HEK293T (cell line): ENCODE measurements at regions not wholly inside any gene's neighbourhood (a gene's known extent, or its start where the extent isn't known, plus 50 kb on each side); places are given as distances from the start of the nearest gene placed in this dataset.

Source experiments
- CTCF ChIA-PET: fragments of 350-600 bp; formaldehyde crosslinking; extraction: SDS; loops from one replicate; lab custom pipeline; 2021; ENCODE audit warnings: antibody characterized with exemption, inconsistent platforms; lab: Yijun Ruan, JAX
- POLR2A ChIA-PET: fragments of 350-600 bp; formaldehyde crosslinking; extraction: SDS; loops from one replicate; lab custom pipeline; 2020; ENCODE audit warnings: antibody characterized with exemption, inconsistent platforms; lab: Yijun Ruan, JAX
- DNase-seq: peaks from one replicate; pipeline ENCODE4 v3.0.0; 2012; ENCODE audit warnings: mixed read lengths; ENCODE audit errors: extremely low spot score
- ARNT ChIP-seq: fragments of 450-650 bp; IDR thresholded peaks from 2 replicates; pipeline ENCODE4 v1.6.1; 2017; ENCODE audit warnings: mild to moderate bottlenecking
- BHLHE40 ChIP-seq: fragments of 450-650 bp; IDR thresholded peaks from 2 replicates; pipeline ENCODE4 v1.6.1; 2016; ENCODE audit warnings: mild to moderate bottlenecking, moderate library complexity, borderline replicate concordance
- CTBP1 ChIP-seq: fragments of 450-650 bp; IDR thresholded peaks from 2 replicates; pipeline ENCODE4 v1.6.1; 2016; ENCODE audit warnings: borderline replicate concordance
- ELF4 ChIP-seq: fragments of 450-650 bp; IDR thresholded peaks from 2 replicates; pipeline ENCODE4 v1.6.1; 2017; ENCODE audit warnings: antibody characterized with exemption
- FOXA1 ChIP-seq: fragments of 450-650 bp; IDR thresholded peaks from 2 replicates; pipeline ENCODE4 v1.6.1; 2016; ENCODE audit warnings: mild to moderate bottlenecking
- FOXK2 ChIP-seq: fragments of 450-650 bp; IDR thresholded peaks from 2 replicates; pipeline ENCODE4 v1.6.1; 2016; ENCODE audit warnings: mild to moderate bottlenecking
- FOXM1 ChIP-seq: fragments of 450-650 bp; IDR thresholded peaks from 2 replicates; pipeline ENCODE4 v1.6.1; 2017; ENCODE audit warnings: mild to moderate bottlenecking, borderline replicate concordance
- HDGF ChIP-seq: fragments of 450-650 bp; IDR thresholded peaks from 2 replicates; pipeline ENCODE4 v1.6.1; 2017; ENCODE audit warnings: antibody characterized with exemption, borderline replicate concordance
- L3MBTL2 ChIP-seq: fragments of 450-650 bp; conservative IDR thresholded peaks from 2 replicates; pipeline ENCODE4 v1.6.1; 2016; ENCODE audit warnings: mild to moderate bottlenecking
- LEF1 ChIP-seq: fragments of 450-650 bp; IDR thresholded peaks from 2 replicates; pipeline ENCODE4 v1.6.1; 2017; ENCODE audit warnings: mild to moderate bottlenecking, borderline replicate concordance
- NFRKB ChIP-seq: fragments of 450-650 bp; IDR thresholded peaks from 2 replicates; pipeline ENCODE4 v1.6.1; 2016; ENCODE audit warnings: mild to moderate bottlenecking, moderate library complexity
- SP1 ChIP-seq: fragments of 450-650 bp; IDR thresholded peaks from 2 replicates; pipeline ENCODE4 v1.6.1; 2017
- SUZ12 ChIP-seq: fragments of 450-650 bp; IDR thresholded peaks from 2 replicates; pipeline ENCODE4 v1.6.1; 2016; ENCODE audit warnings: mild to moderate bottlenecking
- TARDBP ChIP-seq: fragments of 450-650 bp; IDR thresholded peaks from 2 replicates; pipeline ENCODE4 v1.6.1; 2016
- ZNF384 ChIP-seq: fragments of 450-650 bp; IDR thresholded peaks from 2 replicates; pipeline ENCODE4 v1.6.1; 2016
- TF ChIP-seq, protein P1 (sequence below): fragments of 450-650 bp; IDR thresholded peaks from 2 replicates; pipeline ENCODE4 v1.6.1; 2016

DNA sequence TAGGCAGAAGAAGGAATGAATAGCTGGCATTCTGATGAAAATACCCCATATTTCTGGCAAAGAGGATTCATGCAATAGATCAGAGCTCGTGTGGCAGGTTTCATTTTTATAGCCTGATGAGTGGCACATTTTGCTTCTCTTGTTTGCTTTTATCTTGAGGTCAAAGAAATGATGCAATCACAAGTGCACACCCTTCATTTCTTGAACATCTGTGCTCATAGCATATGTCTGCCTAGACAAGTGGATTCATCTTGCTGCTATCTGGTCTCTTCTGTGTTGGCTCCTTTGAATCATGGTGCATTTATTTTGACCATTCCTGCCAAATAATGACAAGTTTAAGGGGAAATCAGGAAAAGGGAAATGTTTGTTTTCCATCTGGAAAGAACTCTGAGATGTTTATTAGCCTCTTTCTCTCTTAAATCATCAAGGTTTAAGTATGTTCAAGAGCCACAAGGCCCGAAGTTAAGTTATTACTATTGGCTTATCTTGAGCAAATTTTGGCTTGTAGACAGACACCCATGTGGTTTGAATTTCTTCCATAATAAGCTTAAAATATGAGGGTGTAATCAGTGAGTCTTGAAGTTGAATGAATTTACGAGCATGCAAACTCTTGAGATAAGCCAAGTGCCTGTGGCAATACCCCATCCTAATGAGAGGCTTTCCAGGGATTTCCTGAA lies 59.3 kb upstream of the HS3ST1 start:
- ChIA-PET POLR2A (no interaction called here), CTCF (no interaction called here)
- TF ChIP-seq LEF1: no peak
- TF ChIP-seq HDGF: no peak
- no peak for TF ChIP-seq ZNF384
- no peak for TF ChIP-seq FOXM1
- DNase-seq: no peak

DNA sequence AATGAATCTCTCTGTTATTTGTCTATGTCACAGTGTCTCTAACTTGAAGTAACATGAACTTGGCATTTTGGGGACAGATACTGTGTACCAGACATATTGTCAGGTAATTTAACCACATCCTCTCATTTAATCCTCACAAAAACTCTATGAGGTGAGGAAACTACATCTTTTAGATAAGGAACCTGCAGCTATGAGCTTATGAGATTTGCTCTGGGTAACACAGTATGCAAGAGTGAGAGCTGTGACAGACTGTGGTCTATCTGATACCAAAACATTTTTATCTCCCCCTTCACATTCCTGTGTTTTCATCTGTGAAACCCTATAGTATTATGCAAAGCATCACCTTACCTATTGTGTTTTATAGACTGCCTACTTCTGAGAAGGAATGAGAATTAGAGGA lies 58.4 kb upstream of the HS3ST1 start:
- no peak for DNase-seq
- POLR2A ChIA-PET: no interaction called here
- TF ChIP-seq ARNT (no peak), L3MBTL2 (no peak), FOXA1 (no peak), TARDBP (no peak), ELF4 (no peak), HDGF (no peak), ZNF384 (no peak), LEF1 (no peak), BHLHE40 (no peak), FOXM1 (no peak), CTBP1 (no peak), NFRKB (no peak), FOXK2 (no peak), SUZ12 (no peak), SP1 (no peak)
- TF ChIP-seq, protein P1, sequence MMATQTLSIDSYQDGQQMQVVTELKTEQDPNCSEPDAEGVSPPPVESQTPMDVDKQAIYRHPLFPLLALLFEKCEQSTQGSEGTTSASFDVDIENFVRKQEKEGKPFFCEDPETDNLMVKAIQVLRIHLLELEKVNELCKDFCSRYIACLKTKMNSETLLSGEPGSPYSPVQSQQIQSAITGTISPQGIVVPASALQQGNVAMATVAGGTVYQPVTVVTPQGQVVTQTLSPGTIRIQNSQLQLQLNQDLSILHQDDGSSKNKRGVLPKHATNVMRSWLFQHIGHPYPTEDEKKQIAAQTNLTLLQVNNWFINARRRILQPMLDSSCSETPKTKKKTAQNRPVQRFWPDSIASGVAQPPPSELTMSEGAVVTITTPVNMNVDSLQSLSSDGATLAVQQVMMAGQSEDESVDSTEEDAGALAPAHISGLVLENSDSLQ: no peak
- CTCF ChIA-PET: no interaction called here

DNA sequence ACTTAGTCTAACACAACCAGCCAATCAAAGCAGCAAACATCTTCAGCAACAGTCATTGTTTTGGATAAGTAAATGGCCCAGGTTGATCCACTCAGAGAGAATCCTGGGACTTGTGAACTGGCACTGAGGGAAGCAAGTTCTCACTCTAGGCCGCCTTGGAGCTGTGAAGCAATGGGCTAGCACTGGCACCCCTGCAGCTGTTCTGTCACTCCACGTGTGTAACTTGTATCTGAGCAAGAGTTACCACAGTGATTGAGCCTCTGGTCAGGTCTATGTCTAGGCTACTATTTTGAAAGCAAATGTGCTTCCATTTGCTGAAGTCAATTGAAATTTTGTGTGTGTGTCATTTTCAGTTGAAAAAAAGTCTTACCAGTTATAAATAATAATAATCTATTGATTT lies 57.2 kb upstream of the HS3ST1 start:
- TF ChIP-seq NFRKB (no peak), ZNF384 (no peak), BHLHE40 (no peak), FOXA1 (no peak), SP1 (no peak), FOXK2 (no peak), L3MBTL2 (no peak), HDGF (no peak), ELF4 (no peak), LEF1 (no peak), FOXM1 (no peak), CTBP1 (no peak), TARDBP (no peak), SUZ12 (no peak)
- TF ChIP-seq, protein P1: no peak
- no peak for DNase-seq
- POLR2A ChIA-PET: no interaction called here
- CTCF ChIA-PET: no interaction called here

DNA sequence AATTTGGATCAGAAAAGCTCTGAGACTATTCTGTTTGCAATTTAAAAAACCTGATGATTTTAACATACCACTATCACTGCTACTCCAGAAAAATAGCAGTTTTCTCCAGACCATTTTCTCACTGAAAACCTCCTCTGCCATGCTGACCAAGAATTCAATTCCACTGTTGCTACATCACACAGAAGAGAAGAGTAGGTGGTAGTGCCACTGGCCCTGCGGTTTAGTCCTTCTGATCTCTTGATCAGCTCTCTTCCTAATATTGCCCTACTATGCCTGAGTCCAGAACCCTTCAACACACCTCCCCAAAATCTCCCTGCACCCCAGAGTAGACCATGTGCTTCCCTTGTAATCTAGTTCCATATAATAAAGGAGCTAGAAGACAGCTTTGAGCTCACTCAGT lies 55.8 kb upstream of the HS3ST1 start:
- ChIA-PET CTCF (no interaction called here), POLR2A (no interaction called here)
- TF ChIP-seq ELF4: no peak
- no peak for TF ChIP-seq NFRKB
- DNase-seq: no peak

DNA sequence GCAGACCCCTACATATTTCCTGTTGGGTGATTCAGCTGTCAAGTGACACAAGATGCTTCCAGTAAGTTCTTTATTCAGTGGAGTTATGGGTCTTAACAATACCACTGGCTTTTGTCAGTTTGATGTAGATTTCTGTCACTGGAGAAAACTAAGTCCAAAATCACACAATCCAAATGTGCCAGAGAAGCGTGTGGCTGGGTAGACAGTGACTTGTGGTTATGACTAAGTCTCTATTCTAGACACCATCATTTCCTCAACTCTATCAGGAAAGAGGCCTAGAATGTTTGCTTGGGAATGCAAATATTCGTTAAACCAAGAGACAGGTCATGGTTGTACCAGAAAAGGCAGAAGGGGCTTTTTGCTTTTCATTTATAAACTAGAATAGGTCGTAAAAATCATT lies 54.4 kb upstream of the HS3ST1 start:
- POLR2A ChIA-PET: no interaction called here
- CTCF ChIA-PET: no interaction called here
- DNase-seq: no peak
- TF ChIP-seq L3MBTL2 (no peak), SP1 (no peak), BHLHE40 (no peak), TARDBP (no peak), FOXK2 (no peak), NFRKB (no peak), FOXM1 (no peak), LEF1 (no peak), ELF4 (no peak), ZNF384 (no peak), ARNT (no peak), CTBP1 (no peak), SUZ12 (no peak), HDGF (no peak), FOXA1 (no peak)
- TF ChIP-seq, protein P1: no peak

DNA sequence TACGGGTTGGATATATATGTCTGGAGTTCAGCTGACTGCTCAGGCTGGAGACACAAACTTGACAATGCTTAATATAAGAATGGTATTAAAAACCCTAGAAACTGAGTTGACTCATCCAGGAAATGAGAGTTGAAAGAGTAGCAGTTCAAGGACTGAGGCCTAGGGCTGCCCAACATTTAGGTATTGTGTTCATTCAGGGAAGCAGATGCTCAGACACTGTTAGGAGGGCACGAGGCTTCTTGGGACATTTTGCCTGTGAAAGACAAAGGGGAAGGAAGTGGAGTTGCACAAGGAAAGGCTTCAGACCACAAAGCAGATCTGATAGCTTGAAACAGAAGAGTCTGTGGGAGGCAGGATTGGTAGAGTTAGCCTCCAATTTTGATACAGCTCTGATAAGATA lies 52.0 kb upstream of the HS3ST1 start:
- CTCF ChIA-PET: no interaction called here
- no peak for DNase-seq
- TF ChIP-seq NFRKB (no peak), SP1 (no peak)

More for the DNA sequence above, 52.0 kb upstream of the HS3ST1 start:
- POLR2A ChIA-PET: no interaction called here
